Keratinocyte (primary cell): ENCODE measurements at regions not wholly inside any gene's neighbourhood (a gene's known extent, or its start where the extent isn't known, plus 50 kb on each side); places are given as distances from the start of the nearest gene placed in this dataset.
A peak's percentile ranks its signal among the peaks of the same experiment; 100 is the strongest.

Experiments used
- DNase-seq: peaks from one replicate; pipeline ENCODE4 v3.0.0-alpha.2; 2011; ENCODE audit warnings: low read depth, missing footprints, low spot score
- FAIRE-seq: peaks from 2 replicates; lab custom pipeline; 2011; peaks lifted over from hg19 to GRCh38; lab: Jason Lieb, UNC
- H2AFZ ChIP-seq: 2 replicates; pipeline ENCODE4 v1.6.0; 2012; ENCODE audit warnings: low read length, control low read depth, inconsistent platforms; ENCODE audit not compliant: control insufficient read depth
- H3K27ac ChIP-seq: 2 replicates; pipeline ENCODE4 v1.5.1; 2011; ENCODE audit warnings: low read length; ENCODE audit not compliant: control insufficient read depth, insufficient read depth
- H3K27me3 ChIP-seq: 3 replicates; pipeline ENCODE4 v1.6.0; 2011; ENCODE audit warnings: low read length; ENCODE audit not compliant: control insufficient read depth, insufficient read depth; ENCODE audit errors: extremely low read depth
- H3K36me3 ChIP-seq, 2 experiments: 2 replicates in 1 of 2; 3 replicates in 1 of 2; pipeline ENCODE4 v1.5.1; 2011; ENCODE audit warnings: low read length in 2 of 2, mild to moderate bottlenecking in 1 of 2; ENCODE audit not compliant: control insufficient read depth in 2 of 2, insufficient read depth in 2 of 2; ENCODE audit errors: extremely low read depth in 1 of 2
- H3K4me1 ChIP-seq: 3 replicates; pipeline ENCODE4 v1.5.1; 2011; ENCODE audit warnings: low read length; ENCODE audit not compliant: control insufficient read depth, insufficient read depth; ENCODE audit errors: extremely low read depth
- H3K4me2 ChIP-seq: 3 replicates; pipeline ENCODE4 v1.6.0; 2011; ENCODE audit warnings: low read depth, low read length; ENCODE audit not compliant: control insufficient read depth, insufficient read depth; ENCODE audit errors: extremely low read depth
- H3K4me3 ChIP-seq, 3 experiments: fragments of 200-600 bp in 1 of 3; sonication (generic) in 1 of 3; 2 replicates in 2 of 3; 3 replicates in 1 of 3; pipeline ENCODE4 v1.5.1; 2011 to 2016; ENCODE audit warnings: low read length in 3 of 3, mild to moderate bottlenecking in 3 of 3, control low read depth in 2 of 3, inconsistent platforms in 1 of 3, low read depth in 1 of 3, mixed read lengths in 1 of 3, mixed run types in 1 of 3, moderate library complexity in 1 of 3; ENCODE audit not compliant: control insufficient read depth in 2 of 3, insufficient read depth in 2 of 3; ENCODE audit errors: extremely low read depth in 1 of 3
- H3K79me2 ChIP-seq: 2 replicates; pipeline ENCODE4 v1.6.0; 2012; ENCODE audit warnings: low read length; ENCODE audit not compliant: control insufficient read depth, insufficient read depth
- H3K9ac ChIP-seq: 3 replicates; pipeline ENCODE4 v1.6.0; 2011; ENCODE audit warnings: low read length; ENCODE audit not compliant: control insufficient read depth, insufficient read depth; ENCODE audit errors: extremely low read depth
- H3K9me1 ChIP-seq: 3 replicates; pipeline ENCODE4 v1.6.0; 2011; ENCODE audit warnings: low read length; ENCODE audit not compliant: control insufficient read depth, insufficient read depth; ENCODE audit errors: extremely low read depth
- H3K9me3 ChIP-seq: 2 replicates; pipeline ENCODE4 v1.5.1; 2012; ENCODE audit warnings: low read depth, low read length; ENCODE audit not compliant: control insufficient read depth
- H4K20me1 ChIP-seq: 3 replicates; pipeline ENCODE4 v1.6.0; 2011; ENCODE audit warnings: low read length; ENCODE audit not compliant: control insufficient read depth, insufficient read depth; ENCODE audit errors: extremely low read depth
- CTCF ChIP-seq, 3 experiments: IDR thresholded peaks in 1 of 3; conservative IDR thresholded peaks in 1 of 3; optimal IDR thresholded peaks in 1 of 3; 2 replicates in 2 of 3; 3 replicates in 1 of 3; pipeline versions ENCODE3 to v1.5.1; 2011; ENCODE audit warnings: low read length in 3 of 3, mild to moderate bottlenecking in 3 of 3, moderate library complexity in 2 of 3, control low read depth in 1 of 3, inconsistent platforms in 1 of 3; ENCODE audit not compliant: insufficient read depth in 2 of 3; ENCODE audit errors: extremely low read depth in 1 of 3
- EZH2 ChIP-seq: IDR thresholded peaks from one replicate; pipeline ENCODE4 v1.6.1; 2012; ENCODE audit warnings: inconsistent platforms, mild to moderate bottlenecking, low read length, moderate library complexity
- dilution Hi-C: fragments of 300-500 bp; cut with MboI; formaldehyde crosslinking; loops from one replicate; pipeline ENCODE4 v1.7.0; 2020; ENCODE audit warnings: low sequenced_read_pairs; ENCODE audit not compliant: extremely low pct_ligation_motif_present

- no peak for TF ChIP-seq EZH2
- TF ChIP-seq CTCF (optimal IDR thresholded peaks at IDR 0.05 in 1 of 3, IDR thresholded peaks at IDR 0.05 in 1 of 3, conservative IDR thresholded peaks at IDR 0.05 in 1 of 3; ENCODE audit: extremely low read depth in 1 of 3, insufficient read depth in 2 of 3, low read length in 3 of 3) = no peak
- H3K9me1 ChIP-seq = no peaks in the 10 kb centered on the region
- no peak overlapping the region for H3K27ac ChIP-seq
- H3K36me3 ChIP-seq = no peaks in the 10 kb centered on the region
- no peaks in the 10 kb centered on the region for H4K20me1 ChIP-seq
- H3K27me3 ChIP-seq = no peaks in the 10 kb centered on the region
- H3K4me1 ChIP-seq = no peaks in the 10 kb centered on the region
- no peak overlapping the region for H2AFZ ChIP-seq
- H3K79me2 ChIP-seq = no peaks in the 10 kb centered on the region
- dilution Hi-C loops = no loop called here
- FAIRE-seq = no peak
- H3K9ac ChIP-seq = no peak overlapping the region
- DNase-seq = no peak
- H3K9me3 ChIP-seq = no peaks in the 10 kb centered on the region
- H3K4me3 ChIP-seq = no peak overlapping the region
- no peak overlapping the region for H3K4me2 ChIP-seq
Observed at GRCh38 chr18:61963705-61964104, 70.9 kb upstream of the RNF152 start.

DNA sequence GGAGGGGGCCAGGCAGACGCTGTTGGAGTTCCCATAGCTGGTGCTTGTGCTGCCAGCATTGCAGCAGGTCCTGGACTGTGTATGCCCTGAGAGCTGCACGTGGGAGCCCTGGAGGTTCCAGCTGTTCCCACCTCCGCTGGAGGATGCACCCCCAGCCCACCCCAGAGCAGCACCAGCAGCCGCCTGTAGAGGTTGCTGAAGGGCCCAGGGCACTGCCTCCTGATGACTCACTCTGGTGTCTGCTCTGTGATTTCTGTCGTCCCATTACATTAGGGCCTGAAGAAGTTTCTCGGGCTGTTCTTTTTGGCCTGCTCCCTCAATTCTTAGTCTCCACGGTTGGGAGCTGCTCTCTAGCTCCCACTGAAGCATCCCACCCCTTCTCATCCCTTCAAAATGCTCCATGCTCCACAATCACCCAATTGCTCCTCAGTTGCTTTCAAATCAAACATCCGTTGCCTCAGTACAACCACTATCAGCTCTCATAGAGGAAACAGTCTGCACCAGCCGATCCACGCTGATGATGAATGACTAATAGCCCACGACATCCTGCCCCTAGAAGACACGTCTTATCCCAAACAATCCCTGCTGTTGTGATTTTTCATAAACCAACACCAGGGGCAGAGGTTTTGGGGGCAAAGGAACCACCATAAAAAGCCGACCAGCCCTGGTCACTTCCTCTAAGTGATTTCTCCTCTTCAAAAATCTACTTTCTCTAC, 65.2 kb upstream of the RNF152 start:
- Histone ChIP-seq H3K9me3 (no peaks in the 10 kb centered on the region), H3K4me3 (no peak overlapping the region), H3K4me1 (peaks cover 9% of the 10 kb centered on the region), H3K27ac (no peak overlapping the region), H4K20me1 (no peaks in the 10 kb centered on the region), H2AFZ (peak overlapping the region; percentile 9), H3K36me3 (no peaks in the 10 kb centered on the region), H3K9ac (no peak overlapping the region), H3K4me2 (no peak overlapping the region), H3K9me1 (no peaks in the 10 kb centered on the region), H3K27me3 (no peaks in the 10 kb centered on the region), H3K79me2 (no peaks in the 10 kb centered on the region)
- DNase-seq (no peak), FAIRE-seq (no peak)
- dilution Hi-C loops = no loop called here
- TF ChIP-seq EZH2 = no peak
- TF ChIP-seq CTCF (optimal IDR thresholded peaks at IDR 0.05 in 1 of 3, IDR thresholded peaks at IDR 0.05 in 1 of 3, conservative IDR thresholded peaks at IDR 0.05 in 1 of 3; ENCODE audit: extremely low read depth in 1 of 3, insufficient read depth in 2 of 3, low read length in 3 of 3) = peak in 2 of 3 experiments; percentile 17 to 44
